ENCODE measurements at regions not wholly inside any gene's neighbourhood (a gene's known extent, or its start where the extent isn't known, plus 50 kb on each side); places are given as distances from the start of the nearest gene placed in this dataset.

DNA sequence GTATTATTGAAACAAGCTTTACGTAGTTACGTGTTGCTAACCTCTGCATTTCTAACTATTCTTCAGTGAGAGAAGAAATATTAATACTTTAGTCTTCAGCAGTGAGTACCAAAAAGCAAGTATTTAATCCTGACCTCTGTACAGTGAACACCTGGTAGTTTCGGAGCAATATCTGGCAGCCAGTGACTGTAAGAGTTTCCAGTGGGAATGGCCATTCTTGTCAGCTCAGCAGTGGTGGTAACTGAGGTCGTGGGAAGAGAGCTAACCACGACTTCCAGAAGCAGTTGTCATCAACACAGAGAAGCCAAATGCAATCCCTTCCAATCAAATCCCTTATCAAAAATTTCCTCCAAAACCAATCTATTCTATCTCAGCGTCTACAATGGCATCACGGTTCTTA, 1500.2 kb upstream of the FLRT2 start:
- Histone ChIP-seq H3K9me3 (no peaks in the 10 kb centered on the region), H3K4me1 (ENCODE audit: insufficient read depth) (no peaks in the 10 kb centered on the region), H3K27ac (no peak overlapping the region), H3K36me3 (no peaks in the 10 kb centered on the region), H3K27me3 (no peaks in the 10 kb centered on the region), H3K4me3 (no peak overlapping the region)
- WGBS, 3 donors: 68 to 78% (median 70%) methylated on average over 7 of the region's 7 CpGs
- intact Hi-C loops (cut with DNase I): no loop called here
- no peak for DNase-seq
- TF ChIP-seq, protein P1, sequence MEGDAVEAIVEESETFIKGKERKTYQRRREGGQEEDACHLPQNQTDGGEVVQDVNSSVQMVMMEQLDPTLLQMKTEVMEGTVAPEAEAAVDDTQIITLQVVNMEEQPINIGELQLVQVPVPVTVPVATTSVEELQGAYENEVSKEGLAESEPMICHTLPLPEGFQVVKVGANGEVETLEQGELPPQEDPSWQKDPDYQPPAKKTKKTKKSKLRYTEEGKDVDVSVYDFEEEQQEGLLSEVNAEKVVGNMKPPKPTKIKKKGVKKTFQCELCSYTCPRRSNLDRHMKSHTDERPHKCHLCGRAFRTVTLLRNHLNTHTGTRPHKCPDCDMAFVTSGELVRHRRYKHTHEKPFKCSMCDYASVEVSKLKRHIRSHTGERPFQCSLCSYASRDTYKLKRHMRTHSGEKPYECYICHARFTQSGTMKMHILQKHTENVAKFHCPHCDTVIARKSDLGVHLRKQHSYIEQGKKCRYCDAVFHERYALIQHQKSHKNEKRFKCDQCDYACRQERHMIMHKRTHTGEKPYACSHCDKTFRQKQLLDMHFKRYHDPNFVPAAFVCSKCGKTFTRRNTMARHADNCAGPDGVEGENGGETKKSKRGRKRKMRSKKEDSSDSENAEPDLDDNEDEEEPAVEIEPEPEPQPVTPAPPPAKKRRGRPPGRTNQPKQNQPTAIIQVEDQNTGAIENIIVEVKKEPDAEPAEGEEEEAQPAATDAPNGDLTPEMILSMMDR (IDR thresholded peaks at IDR 0.05): no peak
- TF ChIP-seq POLR2A (IDR thresholded peaks at IDR 0.05) (no peak), EP300 (IDR thresholded peaks at IDR 0.05) (no peak)

DNA sequence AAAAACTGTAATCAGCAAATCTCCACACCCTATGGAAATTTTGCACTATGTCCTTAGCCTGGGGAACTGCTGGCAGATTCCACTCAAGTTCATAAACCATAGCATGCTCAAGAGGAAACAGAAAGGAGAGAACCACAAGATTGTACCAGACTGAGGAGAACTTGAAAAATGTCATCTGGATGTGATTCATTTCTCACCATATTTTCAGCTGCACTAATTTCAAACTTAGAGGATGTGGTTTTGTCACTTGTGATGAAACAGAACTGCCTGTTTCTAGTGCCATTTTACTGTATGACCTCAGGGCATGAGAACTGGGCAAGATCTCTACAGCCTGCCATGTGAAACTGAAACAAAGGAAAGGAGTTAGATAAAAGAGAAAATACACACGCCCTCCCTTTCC, 1493.1 kb upstream of the FLRT2 start:
- H3K4me3 ChIP-seq: no peak overlapping the region
- H3K4me1 ChIP-seq (ENCODE audit: insufficient read depth): no peaks in the 10 kb centered on the region
- H3K27ac ChIP-seq: no peak overlapping the region
- H3K27me3 ChIP-seq: no peaks in the 10 kb centered on the region
- WGBS, 3 donors: 59 to 67% (median 62%) methylated on average over 1 of the region's 1 CpG
- intact Hi-C loops (cut with DNase I): no loop called here
- no peaks in the 10 kb centered on the region for H3K36me3 ChIP-seq
- H3K9me3 ChIP-seq: no peaks in the 10 kb centered on the region
- TF ChIP-seq EP300 (IDR thresholded peaks at IDR 0.05) (no peak), POLR2A (IDR thresholded peaks at IDR 0.05) (no peak)
- TF ChIP-seq, protein P1 (IDR thresholded peaks at IDR 0.05): no peak
- DNase-seq: no peak

DNA sequence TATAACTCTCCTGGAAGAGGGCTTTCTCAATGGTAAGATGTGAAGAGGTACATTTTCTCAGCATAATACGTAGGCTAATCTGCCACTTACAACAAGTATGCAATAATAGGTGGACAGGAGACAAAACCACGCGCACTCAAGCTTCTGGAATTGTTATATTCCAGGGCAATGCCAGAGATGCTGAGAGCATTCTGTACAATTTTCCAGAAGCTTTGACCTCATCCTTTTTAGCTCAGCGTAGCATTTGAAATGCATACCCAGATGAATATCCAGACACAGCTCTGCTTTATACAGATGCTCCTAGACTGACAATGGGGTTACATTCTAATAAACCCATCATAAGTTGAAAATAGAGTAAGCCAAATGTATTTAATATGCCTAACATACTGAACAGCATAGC, 1492.4 kb upstream of the FLRT2 start:
- DNase-seq: no peak
- intact Hi-C loops (cut with DNase I): no loop called here
- 97 to 98% (median 98%) methylated on average over 4 of the region's 4 CpGs for WGBS, 3 donors
- Histone ChIP-seq H3K27ac (no peak overlapping the region), H3K9me3 (no peaks in the 10 kb centered on the region), H3K4me1 (ENCODE audit: insufficient read depth) (no peaks in the 10 kb centered on the region), H3K4me3 (no peak overlapping the region), H3K27me3 (no peaks in the 10 kb centered on the region), H3K36me3 (no peaks in the 10 kb centered on the region)
- TF ChIP-seq POLR2A (IDR thresholded peaks at IDR 0.05): no peak
- TF ChIP-seq, protein P1 (IDR thresholded peaks at IDR 0.05): no peak

DNA sequence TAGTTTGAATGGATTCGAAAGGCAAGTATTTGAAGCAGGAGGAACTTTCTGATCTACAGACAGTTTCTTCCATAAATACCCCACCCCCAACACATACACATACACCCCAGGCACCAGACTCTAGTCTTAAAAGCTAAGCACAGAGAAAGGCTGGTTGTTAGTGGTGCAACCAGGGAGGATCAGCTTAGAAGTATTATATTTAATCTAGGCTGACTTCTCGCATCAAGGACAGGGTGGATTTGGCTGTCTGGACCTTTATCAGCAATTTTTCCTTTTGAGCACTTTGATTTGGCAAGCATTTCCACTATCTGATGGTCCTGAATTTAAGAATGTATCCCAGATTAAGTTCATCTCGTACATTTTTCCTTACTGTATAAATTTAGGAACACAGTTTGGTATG, 1489.8 kb upstream of the FLRT2 start:
- Histone ChIP-seq H3K4me3 (no peak overlapping the region), H3K27ac (no peak overlapping the region), H3K36me3 (no peaks in the 10 kb centered on the region), H3K4me1 (ENCODE audit: insufficient read depth) (no peaks in the 10 kb centered on the region), H3K27me3 (no peaks in the 10 kb centered on the region), H3K9me3 (no peaks in the 10 kb centered on the region)
- WGBS, 3 donors: 77 to 82% (median 79%) methylated on average over 3 of the region's 3 CpGs
- TF ChIP-seq EP300 (IDR thresholded peaks at IDR 0.05) (no peak), POLR2A (IDR thresholded peaks at IDR 0.05) (no peak)
- TF ChIP-seq, protein P1 (IDR thresholded peaks at IDR 0.05): no peak
- intact Hi-C loops (cut with DNase I): no loop called here
- no peak for DNase-seq

DNA sequence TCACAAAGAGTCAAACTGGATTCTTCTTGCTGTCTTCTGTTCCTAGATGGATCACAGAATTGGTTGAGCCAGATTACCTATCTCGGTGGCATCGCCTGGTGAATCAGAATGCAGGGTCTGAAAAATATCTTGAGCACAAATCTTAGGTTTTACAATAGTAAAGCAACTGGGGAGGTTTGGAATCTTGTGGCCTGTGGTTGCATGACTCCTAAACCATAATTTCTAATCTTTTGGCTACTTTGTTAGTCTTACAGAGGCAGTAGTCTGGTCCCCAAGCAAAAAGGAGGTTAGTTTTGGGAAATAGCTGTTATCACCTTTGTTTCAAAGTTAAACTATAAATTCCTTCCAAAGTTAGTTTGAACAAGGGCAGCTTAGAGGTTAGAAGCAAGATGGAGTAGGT, 1488.5 kb upstream of the FLRT2 start:
- Histone ChIP-seq H3K9me3 (no peaks in the 10 kb centered on the region), H3K4me3 (no peak overlapping the region), H3K27ac (no peak overlapping the region), H3K36me3 (no peaks in the 10 kb centered on the region), H3K4me1 (ENCODE audit: insufficient read depth) (no peaks in the 10 kb centered on the region), H3K27me3 (no peaks in the 10 kb centered on the region)
- DNase-seq: no peak
- intact Hi-C loops (cut with DNase I): no loop called here
- TF ChIP-seq POLR2A (IDR thresholded peaks at IDR 0.05): no peak
- TF ChIP-seq, protein P1 (IDR thresholded peaks at IDR 0.05): no peak
- TF ChIP-seq EP300 (IDR thresholded peaks at IDR 0.05): no peak
- 96 to 98% (median 98%) methylated on average over 2 of the region's 2 CpGs for WGBS, 3 donors

Data from ovary (tissue), 7 donors.